HFFc6 (cell line): ENCODE measurements at regions not wholly inside any gene's neighbourhood (a gene's known extent, or its start where the extent isn't known, plus 50 kb on each side); places are given as distances from the start of the nearest gene placed in this dataset.

Experiments used
- DNase-seq: peaks from one replicate; pipeline ENCODE4 v3.0.0-alpha.2; 2018
- H3K27ac Mint-ChIP-seq: 2 replicates; pipeline ENCODE4 v1.8.0; 2020; ENCODE audit warnings: mild to moderate bottlenecking, mixed read lengths
- H3K27me3 Mint-ChIP-seq: 2 replicates; pipeline ENCODE4 v1.8.0; 2021; ENCODE audit warnings: mild to moderate bottlenecking, moderate library complexity, mixed read lengths; ENCODE audit not compliant: insufficient read depth
- H3K36me3 Mint-ChIP-seq: 2 replicates; pipeline ENCODE4 v1.8.0; 2021; ENCODE audit warnings: low read depth, mixed read lengths
- H3K4me1 Mint-ChIP-seq: 2 replicates; pipeline ENCODE4 v1.8.0; 2020; ENCODE audit warnings: low read depth, mixed read lengths
- H3K4me3 Mint-ChIP-seq: 2 replicates; pipeline ENCODE4 v1.8.0; 2020; ENCODE audit warnings: mild to moderate bottlenecking, moderate library complexity, mixed read lengths
- H3K9me3 Mint-ChIP-seq: 2 replicates; pipeline ENCODE4 v1.8.0; 2020; ENCODE audit warnings: mild to moderate bottlenecking, mixed read lengths
- TF ChIP-seq, protein P1 (sequence below): fragments of 200-600 bp; sonication (generic); IDR thresholded peaks from 2 replicates; pipeline ENCODE4 v1.5.0; 2021; ENCODE audit warnings: antibody characterized with exemption, mild to moderate bottlenecking

DNA sequence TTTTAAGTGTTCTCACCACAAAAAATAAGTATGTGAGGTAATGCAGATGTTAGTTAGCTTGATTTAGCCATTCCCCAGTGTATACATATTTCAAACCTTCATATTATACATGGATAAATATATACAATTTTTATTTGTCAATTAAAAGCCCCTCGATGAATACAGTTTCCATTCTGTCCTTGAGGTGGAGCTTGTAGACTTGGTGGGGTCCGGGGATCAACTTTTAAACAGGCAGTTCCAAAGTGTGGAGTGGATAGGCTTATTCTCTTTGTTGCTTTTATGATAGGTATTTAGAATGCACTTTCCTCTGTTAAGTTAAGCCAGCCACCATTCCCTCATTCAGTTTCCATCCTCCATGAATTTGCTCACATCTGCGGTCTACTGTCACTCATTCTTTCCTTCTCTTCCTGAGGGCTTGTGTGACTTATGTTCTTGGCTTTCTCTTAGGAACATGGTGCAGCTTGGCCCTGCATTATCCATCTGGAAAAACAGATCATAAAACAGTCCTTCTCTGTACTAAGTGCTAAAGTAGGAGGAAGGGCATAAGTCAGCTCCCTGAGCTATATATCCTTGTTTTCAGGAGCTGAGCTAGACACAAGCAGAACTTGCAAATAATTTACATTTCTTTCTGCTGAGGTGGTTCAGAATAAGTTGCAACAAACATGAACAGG is 149.1 kb downstream of the NFKBIZ start:
- DNase-seq: peak; percentile 35
- Mint-ChIP-seq H3K4me3 (no peak overlapping the region), H3K27me3 (no peaks in the 10 kb centered on the region; the same call in 1 of the 2 replicates), H3K27ac (peak overlapping the region; percentile 34; the same call in 1 of the 2 replicates), H3K4me1 (peaks cover 63% of the 10 kb centered on the region), H3K9me3 (no peaks in the 10 kb centered on the region), H3K36me3 (no peaks in the 10 kb centered on the region)
- TF ChIP-seq, protein P1, sequence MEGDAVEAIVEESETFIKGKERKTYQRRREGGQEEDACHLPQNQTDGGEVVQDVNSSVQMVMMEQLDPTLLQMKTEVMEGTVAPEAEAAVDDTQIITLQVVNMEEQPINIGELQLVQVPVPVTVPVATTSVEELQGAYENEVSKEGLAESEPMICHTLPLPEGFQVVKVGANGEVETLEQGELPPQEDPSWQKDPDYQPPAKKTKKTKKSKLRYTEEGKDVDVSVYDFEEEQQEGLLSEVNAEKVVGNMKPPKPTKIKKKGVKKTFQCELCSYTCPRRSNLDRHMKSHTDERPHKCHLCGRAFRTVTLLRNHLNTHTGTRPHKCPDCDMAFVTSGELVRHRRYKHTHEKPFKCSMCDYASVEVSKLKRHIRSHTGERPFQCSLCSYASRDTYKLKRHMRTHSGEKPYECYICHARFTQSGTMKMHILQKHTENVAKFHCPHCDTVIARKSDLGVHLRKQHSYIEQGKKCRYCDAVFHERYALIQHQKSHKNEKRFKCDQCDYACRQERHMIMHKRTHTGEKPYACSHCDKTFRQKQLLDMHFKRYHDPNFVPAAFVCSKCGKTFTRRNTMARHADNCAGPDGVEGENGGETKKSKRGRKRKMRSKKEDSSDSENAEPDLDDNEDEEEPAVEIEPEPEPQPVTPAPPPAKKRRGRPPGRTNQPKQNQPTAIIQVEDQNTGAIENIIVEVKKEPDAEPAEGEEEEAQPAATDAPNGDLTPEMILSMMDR: no peak

DNA sequence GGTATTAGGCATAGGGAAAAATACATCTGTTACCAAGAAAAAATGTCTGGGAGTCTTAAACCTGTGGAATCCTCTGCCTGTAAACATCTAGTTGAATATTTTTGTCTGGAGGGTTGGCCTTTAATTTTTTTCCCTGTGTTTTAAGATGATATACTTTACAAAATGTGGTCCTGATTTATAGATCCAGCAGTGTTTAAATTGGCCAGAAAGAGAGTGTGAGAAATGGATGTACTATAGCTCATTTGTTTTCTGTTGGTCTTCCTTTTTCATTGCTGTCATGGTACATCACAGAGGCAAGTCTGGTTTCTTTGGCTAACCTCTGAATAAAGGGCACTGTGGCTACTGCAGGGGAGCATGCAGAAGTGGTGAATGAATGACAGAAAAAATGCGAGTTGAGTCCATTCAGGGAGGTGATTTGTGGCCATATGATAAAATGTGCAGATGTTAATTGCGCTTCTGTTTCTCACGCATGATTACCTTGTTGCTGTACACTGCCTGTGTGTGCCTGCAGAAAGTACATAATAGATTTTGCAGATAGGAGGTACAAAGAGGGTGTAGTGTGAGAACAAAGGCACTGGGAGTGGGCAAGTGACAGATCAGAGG is 150.0 kb downstream of the NFKBIZ start:
- Mint-ChIP-seq H3K4me1 (peaks cover 65% of the 10 kb centered on the region), H3K9me3 (no peaks in the 10 kb centered on the region), H3K27ac (no peak overlapping the region), H3K4me3 (no peak overlapping the region), H3K27me3 (no peaks in the 10 kb centered on the region; the same call in 1 of the 2 replicates), H3K36me3 (peaks cover 5% of the 10 kb centered on the region; the same call in 1 of the 2 replicates)
- DNase-seq: no peak
- TF ChIP-seq, protein P1: no peak

DNA sequence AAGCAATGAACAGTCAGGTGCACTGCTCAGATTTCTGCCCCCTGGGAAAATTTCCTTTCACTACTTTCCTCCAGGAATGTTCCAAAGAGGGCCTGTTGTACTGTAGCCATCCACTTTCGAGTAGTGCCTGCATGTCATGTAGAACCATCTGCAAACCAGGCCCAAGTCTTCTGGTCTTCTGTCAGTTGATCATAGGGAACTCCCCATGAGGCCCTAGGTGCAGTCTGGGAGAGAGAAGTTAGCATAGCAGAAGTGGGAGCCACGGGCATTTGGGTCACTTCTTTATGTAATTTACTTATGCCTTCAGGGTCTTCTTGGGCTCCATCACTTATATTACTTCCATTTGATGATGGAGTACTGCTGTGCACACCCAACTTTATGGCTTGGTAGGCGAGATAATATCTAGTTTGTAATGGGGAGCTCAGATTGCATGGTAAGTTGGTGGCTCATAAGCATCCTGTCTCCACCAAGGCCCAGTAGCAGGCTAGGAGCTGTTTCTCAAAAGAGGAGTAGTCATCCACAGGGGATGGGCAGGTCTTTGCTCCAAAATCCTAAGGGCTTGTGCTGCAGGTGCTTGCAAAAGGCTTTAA is 151.4 kb downstream of the NFKBIZ start:
- H3K4me1 Mint-ChIP-seq: peaks cover 63% of the 10 kb centered on the region
- DNase-seq: no peak
- no peaks in the 10 kb centered on the region for H3K9me3 Mint-ChIP-seq
- TF ChIP-seq, protein P1: no peak
- H3K27ac Mint-ChIP-seq: no peak overlapping the region
- H3K36me3 Mint-ChIP-seq: peaks cover 5% of the 10 kb centered on the region; the same call in 1 of the 2 replicates
- no peaks in the 10 kb centered on the region; the same call in 1 of the 2 replicates for H3K27me3 Mint-ChIP-seq
- H3K4me3 Mint-ChIP-seq: no peak overlapping the region

DNA sequence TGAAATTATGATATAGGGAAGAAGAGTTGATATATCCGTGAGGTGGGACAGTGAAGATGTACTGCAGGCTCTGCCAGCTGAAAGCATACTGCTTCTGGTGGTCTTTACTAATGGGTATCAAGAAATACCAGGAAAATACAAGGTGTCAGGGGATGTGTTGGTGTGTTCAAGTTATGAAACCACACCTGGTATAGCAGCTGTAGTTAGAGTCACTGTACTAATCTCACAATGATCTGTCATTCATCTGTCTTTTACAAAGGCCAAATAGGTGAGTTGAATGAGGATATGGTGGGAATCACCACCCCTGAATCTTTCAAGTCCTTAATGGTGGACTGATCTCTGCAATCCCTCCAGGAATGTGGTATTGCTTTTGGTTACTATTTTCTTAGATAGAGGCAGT is 152.7 kb downstream of the NFKBIZ start:
- no peak for DNase-seq
- Mint-ChIP-seq H3K4me1 (peaks cover 67% of the 10 kb centered on the region), H3K27me3 (no peaks in the 10 kb centered on the region; the same call in 1 of the 2 replicates), H3K4me3 (no peak overlapping the region), H3K27ac (no peak overlapping the region), H3K9me3 (no peaks in the 10 kb centered on the region), H3K36me3 (peaks cover 5% of the 10 kb centered on the region; the same call in 1 of the 2 replicates)
- TF ChIP-seq, protein P1: no peak

DNA sequence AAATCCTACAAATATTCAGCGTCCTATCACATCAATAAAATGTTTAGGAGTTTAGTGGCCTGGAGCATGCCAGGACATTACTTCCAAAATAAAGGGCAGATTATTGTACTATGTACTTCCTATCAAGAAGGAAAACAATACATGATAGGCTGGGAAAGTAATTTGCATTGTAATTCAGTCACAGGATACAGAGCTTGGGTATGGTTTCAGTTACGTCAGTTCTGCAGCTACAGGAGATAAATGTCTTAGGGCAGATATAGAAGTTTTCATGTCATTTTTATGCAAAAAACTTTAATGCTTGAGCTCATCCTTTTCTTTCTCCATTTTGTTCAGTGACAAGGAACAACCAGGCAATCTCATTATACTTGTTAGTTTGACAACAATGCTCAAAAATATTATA is 155.2 kb downstream of the NFKBIZ start:
- TF ChIP-seq, protein P1: no peak
- H3K27me3 Mint-ChIP-seq: no peaks in the 10 kb centered on the region; the same call in 1 of the 2 replicates
- H3K36me3 Mint-ChIP-seq: peaks cover 13% of the 10 kb centered on the region
- DNase-seq: no peak
- H3K4me1 Mint-ChIP-seq: peaks cover 61% of the 10 kb centered on the region
- peaks cover 8% of the 10 kb centered on the region for H3K9me3 Mint-ChIP-seq
- no peak overlapping the region for H3K27ac Mint-ChIP-seq
- H3K4me3 Mint-ChIP-seq: no peak overlapping the region
